ENCODE measurements at regions not wholly inside any gene's neighbourhood (a gene's known extent, or its start where the extent isn't known, plus 50 kb on each side); places are given as distances from the start of the nearest gene placed in this dataset.

DNA sequence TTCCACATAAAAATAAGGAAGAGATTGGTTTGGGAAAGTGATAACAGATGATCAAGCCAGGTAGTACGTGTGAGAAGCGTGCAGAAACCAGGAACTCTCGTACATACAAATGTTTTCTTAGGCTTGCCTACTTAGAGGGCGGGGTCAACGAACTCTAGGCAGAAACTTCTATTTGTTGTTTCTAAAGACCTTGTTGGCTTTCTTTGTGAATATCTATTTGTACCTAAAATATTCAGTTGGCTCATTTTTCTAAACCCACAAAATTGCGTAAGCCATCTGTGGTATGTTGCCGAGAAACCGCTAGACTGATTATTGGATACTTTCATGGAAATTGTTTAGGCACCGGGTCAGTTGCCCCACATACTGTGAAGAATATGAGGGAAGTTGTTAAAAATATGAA, 458.5 kb downstream of the MAT2B start:
- DNase-seq = no peak

DNA sequence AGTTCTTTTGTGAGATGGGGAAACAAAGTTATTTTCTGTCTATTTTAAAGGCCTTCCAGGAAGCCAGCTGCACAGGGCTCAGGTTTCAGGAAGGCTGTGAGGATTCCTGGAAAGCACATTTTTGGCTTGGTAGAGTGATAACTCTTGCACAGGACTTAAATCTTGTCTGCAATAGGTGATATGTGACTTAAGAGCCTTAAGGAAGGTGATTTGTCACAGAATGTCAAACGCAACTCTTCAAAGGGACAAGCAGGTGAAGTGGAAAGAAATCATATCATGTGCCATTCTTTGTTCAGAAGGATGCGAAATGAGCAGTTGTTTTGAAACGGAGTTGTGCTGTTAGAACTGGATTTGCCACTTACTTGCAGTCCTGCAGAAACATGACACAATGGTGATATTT, 459.3 kb downstream of the MAT2B start:
- DNase-seq = no peak

DNA sequence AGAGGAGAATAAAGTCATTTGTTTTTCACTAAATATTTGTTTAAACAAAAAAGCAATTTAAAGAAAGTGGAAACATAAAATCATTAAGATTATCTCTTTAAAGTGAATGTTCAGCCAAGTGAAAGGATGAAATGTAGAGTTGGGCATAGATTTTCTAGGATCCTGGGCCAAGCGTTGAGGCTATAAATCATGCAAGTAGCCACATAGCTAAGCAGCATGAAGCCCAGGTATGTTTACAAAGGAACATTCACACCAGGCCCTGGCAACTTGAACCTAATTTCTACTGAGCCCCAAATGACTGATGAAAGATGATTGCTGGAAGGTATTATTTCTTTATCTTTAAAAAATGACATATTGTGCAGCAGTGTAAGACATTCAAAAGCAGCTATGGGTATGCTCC, 461.8 kb downstream of the MAT2B start:
- no peak for DNase-seq

DNA sequence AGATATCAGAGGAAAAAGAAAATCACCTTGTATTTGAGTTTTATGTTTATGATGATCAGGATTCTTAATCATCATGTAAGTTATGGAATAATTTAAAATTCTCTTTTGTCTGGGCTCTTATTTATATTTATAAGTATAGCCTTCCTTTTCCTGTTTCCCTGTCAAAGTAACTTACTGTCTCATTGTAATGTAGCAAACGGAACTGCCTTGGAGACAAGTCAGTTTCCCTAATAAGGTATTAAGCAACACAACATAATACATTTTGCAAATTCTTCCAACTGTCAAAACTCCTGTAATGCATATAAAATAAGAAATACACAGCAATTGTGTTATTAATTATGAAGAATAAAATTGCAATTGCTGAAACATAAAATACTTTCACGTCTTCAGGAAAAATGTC, 463.2 kb downstream of the MAT2B start:
- DNase-seq = no peak

DNA sequence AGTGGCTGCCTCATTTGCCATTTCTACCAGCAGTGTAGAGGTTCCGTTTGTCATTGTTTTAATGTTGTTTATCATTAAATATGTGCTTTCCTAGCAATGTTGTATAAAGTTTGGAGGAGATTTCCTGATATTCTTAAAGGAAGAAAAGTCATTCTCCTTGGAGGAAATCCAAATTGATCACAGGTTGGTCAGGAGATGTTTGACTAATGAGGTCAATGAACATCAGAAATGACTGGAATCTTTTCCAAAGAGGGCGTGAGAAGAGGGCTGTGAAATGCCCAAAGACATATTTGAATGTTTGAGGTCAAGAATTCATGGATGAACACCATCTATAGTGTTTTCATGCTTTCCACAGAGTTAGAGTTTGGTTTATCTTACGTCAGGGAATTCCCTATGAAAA, 471.3 kb downstream of the MAT2B start:
- no peak for DNase-seq

DNA sequence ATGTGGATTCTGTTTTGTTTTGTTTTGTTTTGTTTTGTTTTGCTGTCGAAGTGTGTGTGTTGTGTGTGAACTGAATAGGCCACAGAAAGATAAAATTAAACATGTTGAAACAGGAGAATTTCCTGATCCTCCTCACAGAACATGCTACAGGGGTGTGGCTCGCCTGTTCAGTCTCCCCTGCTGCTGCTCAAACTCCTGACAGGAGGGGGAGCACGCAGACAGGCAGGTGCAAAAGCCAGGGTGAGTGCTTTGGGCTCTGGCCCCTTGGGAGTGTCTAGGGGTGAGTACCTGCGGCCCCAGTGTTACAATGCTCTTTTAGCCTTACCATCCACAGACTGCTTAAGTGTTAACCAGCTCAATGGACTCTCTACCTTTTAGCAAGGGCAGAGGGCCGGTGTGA, 473.5 kb downstream of the MAT2B start:
- DNase-seq = no peak

DNA sequence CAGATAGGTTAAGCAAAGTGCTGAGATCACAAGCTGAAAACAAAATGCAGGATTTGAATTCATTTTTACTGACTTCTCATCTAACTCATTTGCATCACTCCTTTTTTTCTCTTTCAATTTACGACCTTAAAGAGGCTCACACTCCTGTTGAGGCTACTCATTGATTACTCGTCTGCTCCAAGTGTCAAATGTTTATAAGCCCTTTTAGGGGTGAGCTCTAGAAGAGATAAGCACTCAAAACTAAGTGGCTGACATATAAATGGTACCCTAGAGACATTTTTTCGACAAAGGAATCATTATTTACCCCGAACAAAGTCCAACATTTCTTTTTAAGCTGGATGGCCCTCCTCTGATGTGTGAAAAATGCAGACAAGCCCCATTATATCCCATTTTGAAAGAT, 483.1 kb downstream of the MAT2B start:
- no peak for DNase-seq

DNA sequence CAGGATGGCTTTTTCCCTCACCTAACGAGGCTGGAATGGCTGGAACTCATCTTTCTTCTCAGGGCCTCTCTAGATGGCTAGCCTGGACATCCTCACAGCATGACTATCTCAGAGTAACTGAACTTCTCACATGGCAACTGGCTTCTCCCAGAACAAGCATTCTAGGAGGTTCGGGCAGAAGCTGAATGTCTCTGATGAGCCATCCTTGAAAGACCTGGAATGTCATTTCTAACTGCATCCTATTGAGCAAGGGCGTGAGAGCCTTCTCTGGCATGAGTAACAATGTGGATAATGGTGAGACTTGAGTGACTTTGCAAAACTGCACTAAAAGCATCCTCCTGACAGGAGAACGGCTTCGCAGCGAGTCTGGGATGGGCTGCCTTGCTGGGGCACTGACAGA, 487.7 kb downstream of the MAT2B start:
- DNase-seq = no peak

DNA sequence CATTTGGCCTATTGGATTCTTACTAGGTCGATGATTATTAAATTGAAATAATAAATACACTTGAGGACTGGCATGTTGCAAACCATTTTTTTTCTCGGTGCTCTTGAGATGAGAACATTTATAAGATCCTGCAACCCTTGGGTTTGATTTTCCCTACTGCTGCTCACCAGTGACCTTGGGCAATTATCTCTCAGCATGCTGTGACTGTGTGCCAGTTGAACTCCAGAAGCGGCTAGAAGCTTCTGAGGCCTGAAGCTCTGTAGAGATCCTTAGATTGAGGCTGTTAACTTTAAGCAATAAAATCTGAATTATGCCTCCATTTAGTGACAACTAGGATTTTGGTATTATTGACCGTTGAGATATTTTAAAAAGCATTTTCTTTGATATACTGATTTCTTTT, 489.8 kb downstream of the MAT2B start:
- DNase-seq = no peak

DNA sequence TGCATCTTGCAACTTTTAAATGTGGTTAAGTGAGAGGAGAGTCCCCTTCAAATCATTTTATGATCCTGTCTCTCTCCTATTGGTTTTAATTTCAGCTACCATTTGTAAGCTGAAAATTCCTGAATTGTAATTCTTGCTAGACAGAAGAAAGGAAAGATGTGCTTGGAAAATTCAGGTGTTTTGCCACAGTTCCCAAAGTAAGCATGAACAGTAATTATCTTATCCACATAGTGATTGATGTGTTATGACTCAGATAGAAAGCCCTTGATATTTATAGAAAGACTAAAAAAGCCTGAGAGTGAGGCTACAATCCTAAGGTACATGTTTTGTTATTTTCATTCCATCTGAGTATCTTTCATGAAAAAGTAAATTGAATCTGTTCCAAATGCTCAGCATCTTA, 492.5 kb downstream of the MAT2B start:
- DNase-seq = no peak

DNA sequence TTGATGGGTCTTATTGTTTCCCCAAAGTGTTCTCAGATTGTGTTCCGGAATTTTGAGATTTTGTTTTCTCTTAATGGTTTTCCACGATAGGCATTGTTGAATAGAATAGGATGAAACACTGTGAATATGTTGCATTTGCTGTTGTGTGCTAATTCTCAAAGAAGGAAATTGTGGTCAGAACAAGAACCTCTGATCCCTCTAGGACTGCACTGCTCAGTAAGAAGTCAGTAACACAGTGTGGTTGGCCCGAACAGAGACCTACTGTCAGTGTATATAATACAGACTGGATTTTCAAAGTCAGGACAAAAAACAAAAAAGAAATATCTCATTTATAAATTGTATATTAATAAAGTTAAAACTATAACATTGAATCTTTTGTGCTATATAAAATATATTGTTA, 494.8 kb downstream of the MAT2B start:
- no peak for DNase-seq

DNA sequence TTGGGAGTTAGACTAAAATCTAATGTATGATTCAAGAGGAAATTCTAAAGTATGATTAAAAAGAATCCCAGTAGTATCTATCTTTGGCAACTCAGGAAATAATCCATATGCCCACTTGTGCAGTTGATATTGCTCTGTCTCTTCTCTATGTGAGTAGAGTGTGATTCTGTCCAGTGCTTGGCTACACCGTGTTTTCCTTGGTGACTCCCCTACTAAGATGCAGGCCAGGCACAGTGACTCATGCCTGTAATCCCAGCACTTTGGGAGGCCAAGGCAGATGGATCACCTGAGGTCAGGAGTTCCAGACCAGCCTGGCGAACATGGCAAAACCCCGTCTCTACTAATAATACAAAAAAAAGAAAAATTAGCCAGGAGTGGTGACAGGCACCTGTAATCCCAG, 495.4 kb downstream of the MAT2B start:
- no peak for DNase-seq

DNA sequence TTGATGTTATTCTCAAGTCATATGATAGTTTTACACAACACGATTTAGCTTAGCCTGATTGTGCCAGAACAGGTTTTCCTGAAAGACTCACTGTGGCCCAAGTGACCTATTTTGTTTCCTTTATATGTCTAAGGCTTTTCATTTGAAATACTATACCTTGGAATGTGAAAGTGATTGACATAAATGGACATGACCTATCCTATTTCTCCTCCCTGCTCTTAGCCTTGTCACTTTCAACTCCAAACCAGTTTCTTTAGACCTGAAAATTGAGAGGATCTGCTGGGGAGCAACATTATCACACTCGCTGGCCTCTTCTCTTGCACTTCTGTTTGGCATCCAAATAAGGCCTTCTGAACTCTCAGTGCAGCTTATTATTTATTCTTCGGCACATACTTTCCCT, 496.8 kb downstream of the MAT2B start:
- DNase-seq = no peak

DNA sequence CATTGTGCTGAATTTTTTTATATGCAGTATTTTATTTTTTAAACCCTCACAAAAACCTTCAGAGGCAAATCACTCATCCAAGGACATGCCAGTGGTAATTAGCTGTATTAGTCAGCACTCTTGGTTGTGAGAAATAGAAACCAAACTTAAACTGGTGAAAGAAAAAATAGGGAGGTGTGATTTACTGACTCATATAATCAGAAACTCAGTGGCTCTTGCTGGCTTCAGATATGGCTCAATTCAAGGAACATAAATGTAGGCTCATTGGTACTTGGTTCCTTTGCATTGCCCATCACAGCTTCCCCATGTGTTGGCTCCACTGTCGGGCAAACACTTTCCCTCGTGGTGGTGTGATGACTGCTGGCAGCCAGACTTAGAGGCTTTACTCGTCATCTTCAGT, 497.2 kb downstream of the MAT2B start:
- no peak for DNase-seq

DNA sequence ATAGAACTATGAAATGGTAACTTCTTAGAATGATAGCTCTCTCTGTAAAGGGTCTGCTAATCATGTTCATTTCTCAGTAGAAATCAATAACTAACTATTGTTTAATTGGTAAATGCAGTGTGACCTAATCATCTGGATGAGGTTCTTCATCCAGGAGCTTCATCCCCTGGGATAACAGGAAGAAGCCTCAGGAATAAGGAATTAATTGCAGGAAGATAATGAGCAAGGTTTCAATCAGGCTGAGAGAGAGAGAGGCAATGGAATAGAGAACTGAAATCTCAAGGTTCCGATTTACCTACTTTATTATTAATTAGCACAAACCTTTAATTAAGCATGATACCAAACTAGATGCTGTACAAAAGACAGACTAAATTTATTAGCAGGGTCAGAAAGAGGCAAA, 499.7 kb downstream of the MAT2B start:
- DNase-seq = no peak

DNA sequence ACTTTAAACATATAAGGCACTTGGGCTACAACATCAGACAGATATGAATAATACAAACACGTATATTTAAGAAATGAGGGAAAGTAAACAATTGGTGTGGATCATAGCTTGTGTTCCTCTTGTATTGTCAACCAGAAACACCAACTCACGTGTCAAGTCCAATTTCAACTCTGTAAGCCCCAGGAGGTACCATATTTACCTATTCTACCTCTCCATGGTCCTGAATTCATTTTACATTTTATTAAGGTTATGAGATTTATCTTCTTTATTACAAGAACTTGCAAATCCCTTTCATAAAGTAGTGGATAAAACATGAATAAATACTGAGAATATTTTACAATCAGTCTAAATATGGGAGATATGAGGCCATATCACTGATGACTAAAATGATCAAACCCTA, 501.6 kb downstream of the MAT2B start:
- DNase-seq = no peak

DNA sequence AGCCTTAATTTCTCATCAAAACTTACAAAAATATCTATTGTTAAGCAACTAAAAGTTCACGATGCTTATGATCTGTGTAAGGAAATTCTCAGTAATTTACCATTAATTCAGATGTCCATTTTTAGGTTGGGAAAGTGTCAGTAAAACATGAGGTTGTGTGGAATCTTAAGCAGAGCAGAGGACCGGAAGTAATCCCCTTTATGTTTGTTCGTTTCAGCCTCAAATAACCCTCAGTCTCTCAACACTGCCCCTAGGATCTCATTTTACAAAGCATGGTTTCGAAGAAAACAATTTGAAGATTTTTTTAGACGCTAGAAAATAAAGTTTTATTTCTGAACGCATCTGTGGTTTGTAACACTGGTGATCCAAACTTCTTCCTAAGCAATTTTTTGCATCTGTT, 504.2 kb downstream of the MAT2B start:
- no peak for DNase-seq

DNA sequence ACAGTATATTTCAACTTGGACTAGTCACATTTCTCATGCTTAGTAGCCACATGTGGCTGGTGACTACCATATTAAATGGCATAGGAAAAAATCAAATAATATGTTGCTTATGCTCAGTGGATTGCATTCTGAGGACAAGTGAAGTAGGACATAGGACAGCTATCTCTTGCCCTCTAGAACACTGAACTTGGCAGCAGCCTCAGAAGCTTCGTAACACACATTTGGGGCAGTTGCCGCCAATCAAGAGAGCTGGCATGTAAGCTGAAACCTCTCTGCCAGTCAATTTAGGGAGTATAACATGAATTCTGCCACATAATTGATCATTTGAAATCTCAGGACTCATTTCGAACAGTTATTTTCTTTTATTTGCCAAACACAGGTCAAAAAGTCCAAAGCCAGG, 505.5 kb downstream of the MAT2B start:
- DNase-seq = no peak

DNA sequence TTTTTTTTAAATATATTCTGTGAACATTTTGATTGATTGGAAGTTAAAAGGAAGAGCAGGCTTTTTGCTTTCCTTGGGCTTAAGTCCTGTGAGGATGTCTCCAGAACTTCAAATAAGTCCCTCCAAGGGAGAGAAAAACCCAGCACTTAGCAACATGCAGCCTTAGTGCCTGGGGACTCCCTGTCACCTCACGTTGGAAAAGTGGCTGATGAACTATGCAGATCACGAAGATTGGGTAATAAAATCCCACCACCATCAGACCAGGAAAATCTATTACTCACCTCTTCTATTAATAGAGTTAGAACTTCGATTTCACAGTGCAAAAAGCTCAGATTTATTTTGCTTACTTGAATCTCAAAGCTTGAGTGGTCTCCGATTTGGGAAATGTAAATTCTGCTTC, 507.0 kb downstream of the MAT2B start:
- DNase-seq = no peak

DNA sequence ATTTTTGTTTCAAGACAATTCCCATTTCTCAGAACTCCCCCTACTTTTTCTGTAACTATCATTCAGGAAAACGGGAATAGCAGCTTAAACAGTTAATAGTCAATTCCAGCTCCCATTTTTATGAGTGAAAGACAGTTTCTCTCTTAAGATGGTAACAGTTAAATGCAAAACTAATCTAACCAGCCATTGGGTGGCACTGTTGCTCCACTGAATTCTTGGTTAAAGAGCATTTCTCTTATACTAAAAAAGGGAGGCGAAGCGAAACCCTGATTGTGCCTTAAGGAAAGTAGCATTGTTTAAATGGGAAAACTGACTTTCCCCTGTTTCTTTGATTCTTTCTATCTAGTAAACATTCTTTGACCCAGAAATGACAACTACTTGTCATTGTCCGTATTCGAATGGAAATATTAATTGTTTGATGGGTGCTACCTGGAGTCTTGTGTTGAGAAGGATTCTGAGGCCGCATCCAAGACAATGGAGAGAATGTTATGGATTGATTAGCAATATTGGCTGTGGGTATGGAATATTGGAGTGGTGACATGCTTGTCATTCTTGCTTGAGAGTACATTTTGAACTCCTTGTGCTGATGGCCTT, 507.8 kb downstream of the MAT2B start:
- peak; percentile 18 to 25 for DNase-seq

DNA sequence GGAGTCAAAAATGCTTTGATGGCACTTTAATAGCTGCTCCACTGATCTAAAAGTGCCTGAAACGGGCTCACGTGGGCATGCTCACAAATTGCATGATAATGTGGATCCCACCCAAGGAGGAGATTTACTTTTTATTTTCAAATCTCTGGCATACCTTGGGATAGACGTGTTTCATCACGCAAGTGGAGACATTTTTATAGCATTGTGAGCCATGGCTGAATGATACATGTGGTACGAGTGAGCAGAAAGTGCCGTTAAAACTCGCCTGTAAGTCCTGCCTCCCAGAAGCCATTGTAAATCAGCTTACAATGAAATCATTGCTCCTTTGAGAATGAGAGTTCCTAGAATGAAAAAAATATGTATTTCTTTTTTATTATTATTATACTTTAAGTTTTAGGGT, 514.7 kb downstream of the MAT2B start:
- DNase-seq = no peak

DNA sequence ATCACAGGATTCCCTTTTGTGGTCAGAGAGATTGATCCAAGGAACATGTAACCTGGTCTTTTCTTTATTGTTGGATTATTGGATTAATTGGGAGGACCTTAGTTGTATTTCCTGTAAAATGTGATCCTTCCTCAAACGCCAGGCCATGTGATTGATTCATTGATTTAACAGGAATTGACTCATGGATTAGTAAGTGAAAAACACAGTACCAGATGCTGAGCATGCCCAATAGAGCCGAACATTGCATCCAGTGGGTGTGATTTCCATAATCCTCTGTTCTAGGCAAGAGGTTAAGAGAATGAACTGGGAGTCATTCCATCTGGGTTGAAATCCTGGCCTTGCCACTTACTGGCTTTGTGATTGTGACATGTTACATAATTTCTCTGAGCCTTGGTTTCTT, 522.3 kb downstream of the MAT2B start:
- no peak for DNase-seq

DNA sequence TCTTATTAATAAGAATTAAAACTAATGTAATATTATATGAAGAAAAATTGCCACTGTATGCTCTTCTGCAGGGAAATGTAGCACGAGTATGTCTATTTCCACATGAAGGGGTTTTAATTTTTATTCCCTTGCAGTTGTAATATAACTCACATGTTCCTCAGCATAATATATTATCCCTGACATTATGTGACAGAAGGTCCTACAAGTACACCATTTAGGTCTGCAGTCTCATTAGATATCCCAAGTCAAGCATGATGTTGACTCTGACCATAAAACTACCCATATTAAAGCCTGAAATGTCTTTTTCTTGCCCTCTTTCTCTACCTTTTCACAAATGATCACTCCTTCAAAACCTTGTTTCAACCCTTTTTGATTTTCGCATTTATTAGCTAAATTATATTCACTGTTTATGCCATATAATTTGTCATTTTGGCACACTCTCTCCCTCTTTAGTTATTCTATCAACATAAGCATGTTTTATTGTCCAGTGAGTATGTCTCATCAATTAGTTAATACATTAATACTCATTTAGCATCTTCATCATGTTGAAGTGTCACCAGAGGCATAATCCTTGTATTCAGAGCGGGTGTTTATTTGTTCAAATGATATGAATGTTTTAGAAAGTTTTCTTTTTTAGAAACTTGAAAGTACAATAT, 532.8 kb downstream of the MAT2B start:
- no peak for DNase-seq

DNA sequence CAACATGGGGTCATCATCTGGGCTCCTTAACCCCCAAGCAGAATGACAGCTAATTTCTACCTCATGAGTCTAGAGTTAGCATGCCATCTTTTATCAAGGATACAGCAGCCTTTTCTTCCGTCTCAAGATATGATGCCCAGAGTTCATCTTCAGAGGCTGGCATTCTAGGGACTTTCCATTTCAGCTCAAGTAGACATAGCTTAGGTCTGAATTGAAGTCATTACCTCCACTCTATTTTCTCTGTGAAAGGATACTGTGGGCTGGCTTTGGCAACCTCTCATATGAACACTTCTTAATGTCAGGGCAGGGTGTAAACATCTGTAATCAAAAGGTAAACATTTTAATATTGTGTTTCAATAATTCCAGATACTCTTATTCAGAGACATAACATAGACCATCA, 535.7 kb downstream of the MAT2B start:
- no peak for DNase-seq

DNA sequence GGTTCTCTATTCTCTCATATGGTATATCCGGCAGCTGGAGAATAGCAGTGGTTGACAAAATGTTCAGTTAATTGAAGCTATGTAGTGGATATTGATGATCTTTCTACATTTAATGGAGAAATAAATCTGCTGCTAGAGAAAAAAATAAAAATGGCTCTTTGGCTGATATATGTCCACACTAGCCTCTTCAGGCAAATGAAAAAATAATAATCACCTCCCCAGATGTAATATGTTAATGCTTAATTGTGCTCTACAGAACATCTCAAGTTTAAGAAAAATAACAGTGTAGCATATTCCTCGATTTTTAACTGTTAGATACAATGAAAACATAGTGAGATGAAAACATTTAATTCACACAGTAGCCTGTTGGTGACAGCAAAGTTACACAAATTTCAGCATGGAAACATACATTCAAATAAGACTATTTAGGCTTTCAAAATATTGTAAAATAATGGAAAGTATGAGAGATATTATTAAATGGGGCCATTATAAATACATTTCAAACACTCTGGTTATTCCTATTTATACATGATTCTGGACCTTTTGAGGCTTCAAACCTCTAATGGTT, 543.0 kb downstream of the MAT2B start:
- DNase-seq = no peak
